ENCODE measurements at regions not wholly inside any gene's neighbourhood (a gene's known extent, or its start where the extent isn't known, plus 50 kb on each side); places are given as distances from the start of the nearest gene placed in this dataset.

GRCh38 chr2:223368481-223368880 is 233.7 kb downstream of the SCG2 start (continued):
- TF ChIP-seq FOSL2 (IDR thresholded peaks at IDR 0.05) (no peak), FOSL2 (CRISPR knock-in tag; IDR thresholded peaks at IDR 0.05) (no peak)

- Histone ChIP-seq H3K4me3 (no peak overlapping the region), H3K4me2 (no peak overlapping the region), H3K9me3 (no peaks in the 10 kb centered on the region), H3K4me1 (no peaks in the 10 kb centered on the region), H3K27ac (no peak overlapping the region)
- CTCF ChIA-PET, result interaction anchor here (1.0 kb wide), 1 partner anchor 428 kb away, joined by 3 read pairs; no protein-coding TSS in a partner anchor
- FAIRE-seq (no peak), ATAC-seq (no peak), DNase-seq (ENCODE audit: low read depth in 1 of 2, low spot score in 1 of 2) (no peak)
- TF ChIP-seq USF2 (IDR thresholded peaks at IDR 0.05), result no peak
- no peak for TF ChIP-seq TP53 (CRISPR knock-in tag; IDR thresholded peaks at IDR 0.05)
- no peak for TF ChIP-seq CBX2 (IDR thresholded peaks at IDR 0.05; ENCODE audit: borderline replicate concordance, low read depth)
- TF ChIP-seq RARB (CRISPR knock-in tag; IDR thresholded peaks at IDR 0.05), result no peak
- no peak for TF ChIP-seq NFE2L2 (conservative IDR thresholded peaks at IDR 0.05; ENCODE audit: low read length)
- TF ChIP-seq GATA3 (IDR thresholded peaks at IDR 0.05; ENCODE audit: borderline replicate concordance), result no peak
- no peak for TF ChIP-seq E2F6 (IDR thresholded peaks at IDR 0.05; ENCODE audit: borderline replicate concordance, low read depth)
- TF ChIP-seq MAFK (IDR thresholded peaks at IDR 0.05; ENCODE audit: partially characterized antibody), result no peak
- no peak for TF ChIP-seq CHD2 (IDR thresholded peaks at IDR 0.05; ENCODE audit: low read length, partially characterized antibody)
- no peak for TF ChIP-seq EHMT2 (IDR thresholded peaks at IDR 0.05; ENCODE audit: low read depth)
- TF ChIP-seq REST (IDR thresholded peaks at IDR 0.05), result no peak
- TF ChIP-seq ELK1 (IDR thresholded peaks at IDR 0.05; ENCODE audit: low read depth, low read length), result no peak
- POLR2A ChIA-PET, result no interaction called here
- 43% methylated on average over 3 of the region's 3 CpGs for WGBS (ENCODE audit: missing lambda C conversion rate)
Measured at GRCh38 chr2:223369889-223370288, 232.3 kb downstream of the SCG2 start.

- Histone ChIP-seq H3K27ac (no peak overlapping the region), H3K4me3 (no peak overlapping the region), H3K4me1 (no peaks in the 10 kb centered on the region), H3K4me2 (no peak overlapping the region), H3K9me3 (no peaks in the 10 kb centered on the region)
- ChIA-PET CTCF (no interaction called here), POLR2A (no interaction called here)
- WGBS (ENCODE audit: missing lambda C conversion rate), result 83% methylated on average over 1 of the region's 1 CpG
- ATAC-seq (no peak), DNase-seq (ENCODE audit: low read depth in 1 of 2, low spot score in 1 of 2) (no peak), FAIRE-seq (no peak)
- no peak for TF ChIP-seq KDM1A (IDR thresholded peaks at IDR 0.05; ENCODE audit: low read depth)
- no peak for TF ChIP-seq ATOH8 (CRISPR knock-in tag; IDR thresholded peaks at IDR 0.05; ENCODE audit: low read depth)
- no peak for TF ChIP-seq EHMT2 (IDR thresholded peaks at IDR 0.05; ENCODE audit: low read depth)
- no peak for TF ChIP-seq MAX (IDR thresholded peaks at IDR 0.05)
- no peak for TF ChIP-seq SMC3 (IDR thresholded peaks at IDR 0.05)
- TF ChIP-seq RNF2 (IDR thresholded peaks at IDR 0.05; ENCODE audit: borderline replicate concordance, low read depth), result no peak
- TF ChIP-seq NFE2L2 (conservative IDR thresholded peaks at IDR 0.05; ENCODE audit: low read length), result no peak
- no peak for TF ChIP-seq TFCP2L1 (CRISPR knock-in tag; IDR thresholded peaks at IDR 0.05)
- no peak for TF ChIP-seq POLR2A (IDR thresholded peaks at IDR 0.05; ENCODE audit: low read length)
- TF ChIP-seq SREBF2 (IDR thresholded peaks at IDR 0.05), result no peak
- no peak for TF ChIP-seq ESRRA (IDR thresholded peaks at IDR 0.05; ENCODE audit: borderline replicate concordance, low read length)
- TF ChIP-seq CHD4 (IDR thresholded peaks at IDR 0.05; ENCODE audit: borderline replicate concordance), result no peak
- no peak for TF ChIP-seq HOXB5 (CRISPR knock-in tag; IDR thresholded peaks at IDR 0.05)
- TF ChIP-seq CBX2 (IDR thresholded peaks at IDR 0.05; ENCODE audit: borderline replicate concordance, low read depth), result no peak
- TF ChIP-seq PBX3 (IDR thresholded peaks at IDR 0.05), result no peak
- no peak for TF ChIP-seq EHF (CRISPR knock-in tag; IDR thresholded peaks at IDR 0.05)
Measured at GRCh38 chr2:223383315-223383714, 218.8 kb downstream of the SCG2 start.

All from A549 (cell line).